DMS79 treated with DMSO at 0.1 percent for 48 hours (cell line): ENCODE measurements at regions not wholly inside any gene's neighbourhood (a gene's known extent, or its start where the extent isn't known, plus 50 kb on each side); places are given as distances from the start of the nearest gene placed in this dataset.
"Not testable (repeated sequence)": the region's sequence is repeated elsewhere in the genome, so short reads cannot be mapped to it uniquely, and the experiment has no call there.

ENCODE experiments used
- DNase-seq: peaks from one replicate; lab custom pipeline; 2025; lab: John Stamatoyannopoulos, UW

GRCh38 chr7:69377191-69377590 lies 221.1 kb upstream of the AUTS2 start:
- no peak for DNase-seq

DNA sequence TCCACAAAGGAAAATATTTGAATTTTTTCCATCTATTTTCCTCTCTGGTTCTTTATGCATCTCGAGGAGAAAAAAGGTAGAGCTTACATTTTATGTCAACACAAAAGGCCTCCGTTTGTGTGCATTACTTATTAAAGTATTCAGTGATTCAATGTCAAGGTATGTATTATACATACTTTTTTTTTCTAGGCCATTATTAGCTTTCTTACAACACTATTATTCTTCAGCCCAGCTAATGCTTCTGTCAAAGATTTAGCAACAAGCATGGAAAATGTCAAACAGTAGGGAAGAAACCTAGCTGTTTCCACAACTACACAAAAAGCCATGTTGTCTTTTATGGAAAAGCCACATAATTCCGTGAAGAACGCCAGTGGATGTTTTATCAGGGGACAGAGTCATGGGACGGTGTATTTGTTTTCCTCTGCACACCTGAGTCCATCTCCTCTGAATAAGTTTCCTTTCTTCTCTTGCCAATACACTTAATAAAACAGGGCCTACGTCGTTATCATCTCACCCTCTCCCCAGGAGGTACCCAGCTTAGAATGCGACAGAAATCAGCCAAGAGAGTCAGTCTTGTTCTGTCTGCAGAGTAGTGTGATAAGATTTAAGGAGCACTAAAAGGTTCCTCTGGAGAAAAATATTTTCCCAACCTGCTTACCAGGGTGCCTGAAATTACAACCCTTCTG lies 209.7 kb upstream of the AUTS2 start:
- no peak for DNase-seq

DNA sequence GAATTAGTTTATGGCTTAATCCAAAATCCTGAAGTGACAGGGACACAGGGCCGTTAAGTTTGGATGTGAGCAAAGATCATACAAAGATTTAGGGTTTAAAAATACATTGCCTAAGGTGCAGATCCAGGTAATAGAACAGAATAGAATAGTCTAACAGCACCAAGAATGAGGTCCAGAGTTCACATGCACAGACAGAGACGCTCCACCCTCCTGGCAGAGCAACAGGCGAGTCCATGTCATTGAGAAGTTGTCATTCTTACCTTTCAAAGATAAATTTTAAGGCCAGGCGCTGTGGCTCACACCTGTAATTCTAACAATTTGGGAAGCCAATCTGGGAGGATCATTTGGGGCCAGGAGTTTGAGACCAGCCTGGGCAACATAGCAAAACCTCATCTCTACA lies 209.1 kb upstream of the AUTS2 start:
- DNase-seq = no peak

- DNase-seq = not testable (repeated sequence)
Observed at GRCh38 chr7:69393912-69394311, 204.4 kb upstream of the AUTS2 start.

- no peak for DNase-seq
Observed at GRCh38 chr7:69395061-69395714, 203.1 kb upstream of the AUTS2 start.

DNA sequence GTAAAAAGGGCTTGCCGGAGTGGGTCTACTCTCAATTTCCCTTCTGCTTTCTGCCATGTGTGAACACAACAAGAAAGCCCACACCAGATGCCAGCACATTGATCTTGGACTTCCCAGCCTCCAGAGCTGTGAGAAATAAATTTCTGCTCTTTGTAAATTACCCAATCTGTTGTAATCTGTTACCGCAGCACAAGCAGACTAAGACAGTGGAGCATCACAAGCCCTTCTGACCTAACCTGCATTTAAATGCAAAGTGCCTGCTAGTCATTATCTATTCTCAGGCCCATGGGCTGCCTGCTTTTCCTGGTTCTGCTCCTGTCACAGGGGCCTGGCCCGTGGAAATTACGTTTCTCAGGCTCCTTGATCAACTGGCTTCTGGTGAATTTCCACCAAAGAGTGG lies 199.3 kb upstream of the AUTS2 start:
- DNase-seq = no peak

DNA sequence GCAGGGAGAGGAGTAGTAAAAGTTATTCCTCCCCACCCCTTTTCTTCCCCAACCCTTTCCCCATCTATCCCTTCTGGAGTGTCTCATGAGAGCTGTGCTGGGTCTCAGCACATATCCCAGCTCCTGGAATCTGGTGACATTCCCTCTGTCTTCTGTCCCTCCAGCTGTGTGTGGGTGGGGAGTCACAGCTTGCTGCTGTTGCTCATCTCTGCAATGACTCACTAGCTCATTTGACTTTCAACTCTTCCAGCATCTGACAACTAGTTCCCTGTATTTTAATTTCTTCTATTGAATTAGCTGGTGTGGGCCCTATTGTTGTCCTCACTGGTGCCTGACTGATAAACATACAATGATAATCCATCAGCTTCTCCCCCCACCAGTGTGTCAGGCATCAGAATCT lies 198.9 kb upstream of the AUTS2 start:
- DNase-seq = no peak

GRCh38 chr7:69402696-69403095 lies 195.6 kb upstream of the AUTS2 start:
- no peak for DNase-seq

DNA sequence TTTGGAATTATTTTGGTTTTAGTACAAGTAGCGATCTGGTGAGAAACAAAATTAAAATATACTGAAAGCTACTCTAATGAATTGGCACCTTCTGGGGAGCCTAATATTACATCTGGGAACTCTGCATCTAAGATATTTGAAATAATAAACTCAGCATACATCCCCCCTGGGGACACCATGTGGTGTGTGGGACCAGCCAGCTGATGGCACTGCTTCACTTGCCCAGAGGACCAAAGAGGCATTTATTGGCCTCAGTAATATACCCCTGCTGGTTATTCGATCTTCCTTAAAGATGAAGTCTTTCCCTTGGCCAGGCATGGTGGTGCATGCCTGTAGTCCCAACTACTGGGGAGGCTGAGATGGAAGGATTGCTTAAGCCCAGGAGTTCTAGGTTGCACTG lies 195.1 kb upstream of the AUTS2 start:
- DNase-seq = no peak

- DNase-seq = no peak
Observed at GRCh38 chr7:69411018-69411417, 187.3 kb upstream of the AUTS2 start.

GRCh38 chr7:69411466-69411865 lies 186.8 kb upstream of the AUTS2 start:
- DNase-seq = peak; percentile 19

GRCh38 chr7:69412331-69413146 lies 185.7 kb upstream of the AUTS2 start:
- DNase-seq = no peak

GRCh38 chr7:69414555-69414954 lies 183.7 kb upstream of the AUTS2 start:
- DNase-seq = no peak

GRCh38 chr7:69418869-69419670 lies 179.2 kb upstream of the AUTS2 start:
- DNase-seq = no peak

DNA sequence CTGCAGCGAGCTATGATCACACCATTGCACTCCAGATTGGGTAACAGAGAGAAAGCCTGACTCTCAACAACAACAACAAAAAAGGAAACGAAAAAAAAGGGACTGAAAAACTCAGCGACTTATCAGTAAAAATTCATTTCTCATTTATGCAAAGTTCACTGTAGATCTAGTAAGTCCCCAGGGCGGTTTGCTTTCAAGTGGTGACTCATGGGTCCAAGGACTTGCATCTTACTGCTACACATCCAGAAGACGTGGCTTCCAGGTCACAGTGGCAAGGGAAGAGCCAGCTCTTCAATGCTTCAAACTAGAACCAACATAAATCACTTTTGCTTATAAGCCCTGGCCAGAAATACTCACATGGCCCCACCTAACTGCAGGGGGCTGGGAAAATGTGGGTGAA lies 178.3 kb upstream of the AUTS2 start:
- DNase-seq = no peak

DNA sequence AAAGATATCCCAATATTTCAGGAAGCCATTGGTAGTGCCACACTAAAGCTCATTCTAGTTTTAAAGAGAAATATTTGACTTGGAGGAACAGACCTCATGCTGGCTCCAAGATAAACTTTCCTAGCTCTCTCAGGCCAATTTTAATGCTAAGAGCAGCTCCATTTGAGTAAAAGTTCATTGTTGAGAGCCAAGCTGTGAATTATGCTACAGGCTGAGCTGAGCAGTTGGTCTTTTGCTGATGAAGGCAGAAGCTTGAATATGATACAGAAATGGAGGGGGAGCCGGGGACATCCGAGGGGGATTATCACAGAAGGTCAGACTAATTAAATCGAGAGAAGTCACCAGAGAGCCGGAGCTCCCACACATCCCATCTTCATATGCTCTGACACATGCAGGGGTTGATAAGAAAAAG lies 175.7 kb upstream of the AUTS2 start:
- no peak for DNase-seq

DNA sequence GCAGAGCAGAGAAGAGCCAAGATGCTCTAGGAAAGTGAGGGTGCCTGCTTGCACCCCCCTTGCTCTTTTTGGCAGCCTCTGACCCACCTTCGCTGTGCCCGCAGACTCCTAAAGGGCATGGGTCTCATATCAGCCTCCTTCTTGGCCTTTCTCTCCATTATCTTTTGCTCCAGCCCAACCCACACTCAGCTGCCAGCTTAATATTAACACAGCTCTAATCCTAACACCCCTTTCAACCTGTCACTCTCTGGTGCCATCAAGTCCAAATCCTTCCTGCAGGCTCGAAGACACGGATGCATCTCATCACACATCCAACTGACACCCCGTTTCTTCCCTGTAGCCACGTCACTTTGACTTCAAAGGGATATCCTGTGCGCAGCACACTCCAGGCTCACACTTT lies 171.6 kb upstream of the AUTS2 start:
- DNase-seq = no peak

GRCh38 chr7:69428089-69428488 lies 170.2 kb upstream of the AUTS2 start:
- no peak for DNase-seq

DNA sequence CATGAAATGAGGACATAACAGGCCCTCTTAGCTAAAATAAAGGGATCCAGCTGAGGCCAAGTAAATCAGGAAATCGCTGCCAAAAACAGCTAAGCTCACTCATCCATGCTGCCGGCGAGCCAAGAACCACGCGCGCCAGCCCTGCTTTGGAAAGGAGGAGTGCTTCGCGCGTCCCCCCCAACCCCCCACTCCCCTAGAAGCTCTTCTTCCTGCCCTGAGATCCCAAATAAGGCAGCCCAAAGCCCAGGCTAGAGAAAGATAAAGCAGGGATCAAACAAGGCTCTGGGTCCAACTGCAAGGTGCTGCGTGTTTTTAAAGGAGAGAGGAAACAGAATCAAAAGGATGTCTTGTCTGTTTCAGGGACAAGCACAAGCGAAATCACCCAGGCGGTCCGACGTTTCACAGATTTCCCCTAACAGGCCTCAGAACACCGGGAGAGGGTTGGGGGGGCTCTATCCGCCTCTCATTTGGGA lies 168.3 kb upstream of the AUTS2 start:
- peak; percentile 58 for DNase-seq

- DNase-seq = peak; percentile 64
Observed at GRCh38 chr7:69430384-69431021, 167.8 kb upstream of the AUTS2 start.

DNA sequence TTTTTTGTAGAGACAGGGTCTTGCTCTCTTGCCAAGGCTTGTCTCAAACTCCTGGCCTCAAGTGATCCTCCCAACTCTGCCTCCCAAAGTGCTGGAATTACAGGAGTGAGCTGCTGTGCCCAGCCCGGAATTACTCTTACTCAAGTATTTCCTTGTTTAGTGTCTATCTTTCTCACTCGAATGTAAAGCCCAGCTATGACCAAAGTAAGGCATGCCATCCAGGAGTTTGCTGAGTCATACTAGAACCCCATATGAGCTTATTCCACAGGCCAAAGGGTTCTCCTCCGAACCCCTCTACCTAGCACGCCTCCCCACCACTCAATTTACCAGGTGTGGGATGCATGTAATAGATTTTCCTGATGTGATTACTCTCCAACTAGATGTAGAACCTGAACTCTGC lies 166.6 kb upstream of the AUTS2 start:
- no peak for DNase-seq

DNA sequence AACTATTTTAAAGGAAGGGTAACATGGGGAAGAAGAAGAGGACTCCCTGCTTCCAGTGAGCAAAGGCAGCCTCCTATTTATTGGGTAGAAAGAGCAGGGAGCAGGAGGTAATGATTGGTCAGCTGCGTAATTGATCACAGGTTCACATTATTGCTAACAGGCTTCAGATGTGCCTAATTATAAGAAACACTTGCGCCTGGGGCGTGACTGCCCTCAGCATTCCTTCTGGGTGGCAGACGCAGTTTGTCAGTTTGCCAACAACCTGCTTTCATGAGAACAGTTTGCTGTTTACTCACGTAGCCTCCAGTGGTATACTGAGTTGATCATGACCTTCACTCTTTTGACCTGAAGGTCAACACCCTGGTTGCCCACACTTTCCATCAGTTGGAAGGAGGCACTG lies 166.0 kb upstream of the AUTS2 start:
- DNase-seq = not testable (repeated sequence)
